ENCODE measurements at regions not wholly inside any gene's neighbourhood (a gene's known extent, or its start where the extent isn't known, plus 50 kb on each side); places are given as distances from the start of the nearest gene placed in this dataset.
"Not testable (repeated sequence)": the region's sequence is repeated elsewhere in the genome, so short reads cannot be mapped to it uniquely, and the experiment has no call there.

DNA sequence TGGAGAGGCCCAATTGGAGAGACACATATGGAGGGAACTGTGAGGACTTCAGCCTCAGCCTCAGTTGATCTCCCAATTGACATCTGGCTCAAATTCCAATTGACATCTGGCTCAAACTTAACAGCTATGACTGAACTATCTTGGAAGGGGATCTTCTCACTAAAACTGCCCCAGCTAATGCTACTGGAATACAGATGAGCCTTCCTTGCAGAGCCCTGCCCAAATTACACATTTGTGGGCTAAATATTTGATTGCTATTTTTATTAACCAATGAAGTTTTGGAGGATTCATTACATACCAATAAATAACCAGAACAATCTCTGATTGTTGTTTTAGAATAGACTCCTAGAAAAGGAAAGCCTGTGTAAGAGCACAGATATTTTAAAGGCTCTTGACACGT is 189.0 kb upstream of the THUMPD2 start:
- Histone ChIP-seq H3K4me1 (ENCODE audit: control insufficient read depth in 5 of 5, insufficient read depth in 5 of 5, low read length in 5 of 5) (no peaks in the 10 kb centered on the region), H3K27ac (ENCODE audit: low read depth in 1 of 2, low read length in 1 of 2) (no peak overlapping the region), H3K9ac (ENCODE audit: insufficient read depth in 1 of 2, low read length in 2 of 2) (no peak overlapping the region), H3K4me3 (no peak overlapping the region), H3K9me3 (ENCODE audit: control insufficient read depth in 4 of 4, insufficient read depth in 3 of 4, low read length in 3 of 4) (peaks cover 0 to 3% (median 0%) of the 10 kb centered on the region in 4 donors), H3K36me3 (ENCODE audit: control insufficient read depth in 4 of 4, insufficient read depth in 4 of 4, low read length in 4 of 4) (no peaks in the 10 kb centered on the region), H3K27me3 (ENCODE audit: control insufficient read depth in 3 of 3, insufficient read depth in 3 of 3, low read length in 2 of 3) (no peaks in the 10 kb centered on the region)
- TF ChIP-seq, protein P1, sequence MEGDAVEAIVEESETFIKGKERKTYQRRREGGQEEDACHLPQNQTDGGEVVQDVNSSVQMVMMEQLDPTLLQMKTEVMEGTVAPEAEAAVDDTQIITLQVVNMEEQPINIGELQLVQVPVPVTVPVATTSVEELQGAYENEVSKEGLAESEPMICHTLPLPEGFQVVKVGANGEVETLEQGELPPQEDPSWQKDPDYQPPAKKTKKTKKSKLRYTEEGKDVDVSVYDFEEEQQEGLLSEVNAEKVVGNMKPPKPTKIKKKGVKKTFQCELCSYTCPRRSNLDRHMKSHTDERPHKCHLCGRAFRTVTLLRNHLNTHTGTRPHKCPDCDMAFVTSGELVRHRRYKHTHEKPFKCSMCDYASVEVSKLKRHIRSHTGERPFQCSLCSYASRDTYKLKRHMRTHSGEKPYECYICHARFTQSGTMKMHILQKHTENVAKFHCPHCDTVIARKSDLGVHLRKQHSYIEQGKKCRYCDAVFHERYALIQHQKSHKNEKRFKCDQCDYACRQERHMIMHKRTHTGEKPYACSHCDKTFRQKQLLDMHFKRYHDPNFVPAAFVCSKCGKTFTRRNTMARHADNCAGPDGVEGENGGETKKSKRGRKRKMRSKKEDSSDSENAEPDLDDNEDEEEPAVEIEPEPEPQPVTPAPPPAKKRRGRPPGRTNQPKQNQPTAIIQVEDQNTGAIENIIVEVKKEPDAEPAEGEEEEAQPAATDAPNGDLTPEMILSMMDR (IDR thresholded peaks at IDR 0.05; ENCODE audit: control extremely low read depth, extremely low read depth): no peak
- no peak for DNase-seq
- ATAC-seq (ENCODE audit: insufficient read depth, low FRiP score): no peak
- 75 to 90% methylated on average over 1 of the region's 1 CpG for WGBS, 2 donors

DNA sequence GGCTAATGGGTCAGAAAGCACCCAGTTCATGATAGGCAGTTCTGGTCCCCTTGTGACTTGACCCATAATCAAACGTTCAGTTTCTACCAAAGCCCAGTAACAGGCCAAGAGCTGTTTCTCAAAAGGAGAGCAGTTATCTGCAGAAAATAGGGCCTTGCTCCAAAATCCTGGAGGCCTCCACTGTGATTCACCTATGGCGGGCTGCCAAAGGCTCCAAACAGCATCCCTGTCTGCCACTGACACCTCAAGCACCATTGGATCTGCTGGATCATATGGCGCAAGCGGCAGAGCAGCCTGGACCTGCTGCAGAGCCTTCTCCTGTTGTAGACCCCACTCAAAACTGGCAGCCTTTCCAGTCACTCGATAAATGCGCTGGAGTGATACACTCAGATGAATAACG is 181.6 kb upstream of the THUMPD2 start:
- not testable (repeated sequence) for ATAC-seq (ENCODE audit: insufficient read depth, low FRiP score); H3K4me3 ChIP-seq; DNase-seq; H3K36me3 ChIP-seq (ENCODE audit: control insufficient read depth in 4 of 4, insufficient read depth in 4 of 4, low read length in 4 of 4); H3K9ac ChIP-seq (ENCODE audit: insufficient read depth in 1 of 2, low read length in 2 of 2); H3K27me3 ChIP-seq (ENCODE audit: control insufficient read depth in 3 of 3, insufficient read depth in 3 of 3, low read length in 2 of 3); H3K4me1 ChIP-seq (ENCODE audit: control insufficient read depth in 5 of 5, insufficient read depth in 5 of 5, low read length in 5 of 5); H3K9me3 ChIP-seq (ENCODE audit: control insufficient read depth in 4 of 4, insufficient read depth in 3 of 4, low read length in 3 of 4); H3K27ac ChIP-seq (ENCODE audit: low read depth in 1 of 2, low read length in 1 of 2)
- 84% methylated on average over 7 of the region's 7 CpGs for WGBS, 2 donors

DNA sequence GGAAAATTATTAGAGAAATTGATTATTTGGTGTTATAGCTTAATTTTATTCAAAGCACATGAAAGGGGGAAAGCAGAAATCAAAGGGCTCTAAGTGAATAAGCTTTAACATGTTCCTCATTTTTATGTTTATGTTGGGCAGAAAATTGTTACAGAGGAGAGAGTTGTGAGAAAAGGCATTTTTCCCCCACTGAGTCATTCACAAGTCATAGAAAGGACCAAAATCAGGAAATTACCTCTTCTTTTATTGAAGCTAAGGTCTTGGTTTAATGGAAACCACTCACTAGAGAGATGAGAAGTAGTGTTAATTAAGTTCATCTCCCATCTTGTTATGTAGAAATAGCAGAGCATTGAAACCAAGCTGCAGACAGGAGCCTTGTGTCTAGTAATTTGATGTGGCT is 175.3 kb upstream of the THUMPD2 start:
- Histone ChIP-seq H3K27ac (ENCODE audit: low read depth in 1 of 2, low read length in 1 of 2) (no peak overlapping the region), H3K27me3 (ENCODE audit: control insufficient read depth in 3 of 3, insufficient read depth in 3 of 3, low read length in 2 of 3) (no peaks in the 10 kb centered on the region), H3K4me1 (ENCODE audit: control insufficient read depth in 5 of 5, insufficient read depth in 5 of 5, low read length in 5 of 5) (no peaks in the 10 kb centered on the region), H3K9me3 (ENCODE audit: control insufficient read depth in 4 of 4, insufficient read depth in 3 of 4, low read length in 3 of 4) (peaks cover 0 to under 1% (median 0%) of the 10 kb centered on the region in 4 donors), H3K4me3 (no peak overlapping the region), H3K9ac (ENCODE audit: insufficient read depth in 1 of 2, low read length in 2 of 2) (no peak overlapping the region), H3K36me3 (ENCODE audit: control insufficient read depth in 4 of 4, insufficient read depth in 4 of 4, low read length in 4 of 4) (no peaks in the 10 kb centered on the region)
- ATAC-seq (ENCODE audit: insufficient read depth, low FRiP score) (no peak), DNase-seq (no peak)
- TF ChIP-seq, protein P1 (IDR thresholded peaks at IDR 0.05; ENCODE audit: control extremely low read depth, extremely low read depth): no peak

DNA sequence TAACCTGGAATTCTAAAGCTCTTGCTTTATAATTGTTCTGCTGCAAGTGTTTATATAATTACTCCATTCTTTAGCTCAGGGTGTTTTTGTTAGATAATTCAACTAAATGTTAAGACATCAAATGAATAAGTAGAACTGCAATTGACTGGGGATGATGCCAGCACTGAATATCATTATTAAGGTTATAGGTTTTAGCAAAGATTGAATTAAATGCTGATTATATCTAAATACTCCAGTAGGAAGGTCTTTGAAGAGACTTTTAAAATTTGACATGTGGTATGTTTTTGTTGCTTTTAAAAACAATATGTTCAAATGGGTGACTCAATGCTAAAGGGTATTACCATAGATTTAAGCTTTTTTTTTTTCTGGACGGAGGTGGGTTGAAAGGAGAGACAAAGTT is 170.1 kb upstream of the THUMPD2 start:
- no peak for DNase-seq
- H3K9me3 ChIP-seq (ENCODE audit: control insufficient read depth in 4 of 4, insufficient read depth in 3 of 4, low read length in 3 of 4): no peaks in the 10 kb centered on the region
- no peaks in the 10 kb centered on the region for H3K27me3 ChIP-seq (ENCODE audit: control insufficient read depth in 3 of 3, insufficient read depth in 3 of 3, low read length in 2 of 3)
- no peak for ATAC-seq (ENCODE audit: insufficient read depth, low FRiP score)
- TF ChIP-seq, protein P1 (IDR thresholded peaks at IDR 0.05; ENCODE audit: control extremely low read depth, extremely low read depth): no peak
- no peaks in the 10 kb centered on the region for H3K4me1 ChIP-seq (ENCODE audit: control insufficient read depth in 5 of 5, insufficient read depth in 5 of 5, low read length in 5 of 5)
- no peaks in the 10 kb centered on the region for H3K36me3 ChIP-seq (ENCODE audit: control insufficient read depth in 4 of 4, insufficient read depth in 4 of 4, low read length in 4 of 4)
- WGBS, 2 donors: 86 to 96% methylated on average over 1 of the region's 1 CpG
- H3K4me3 ChIP-seq: no peak overlapping the region
- H3K27ac ChIP-seq (ENCODE audit: low read depth in 1 of 2, low read length in 1 of 2): no peak overlapping the region
- H3K9ac ChIP-seq (ENCODE audit: insufficient read depth in 1 of 2, low read length in 2 of 2): no peak overlapping the region

Data from lung (tissue), 11 donors.